B cell (primary cell): ENCODE measurements at regions not wholly inside any gene's neighbourhood (a gene's known extent, or its start where the extent isn't known, plus 50 kb on each side); places are given as distances from the start of the nearest gene placed in this dataset.

ENCODE experiments used
- EZH2 ChIP-seq: IDR thresholded peaks from 2 replicates; pipeline ENCODE4 v1.6.1; 2012; ENCODE audit warnings: borderline replicate concordance, low read depth, mild to moderate bottlenecking, moderate library complexity, low read length; ENCODE audit not compliant: insufficient read depth, poor library complexity, severe bottlenecking
- TF ChIP-seq, protein P1 (sequence below): fragments of 200-600 bp; IDR thresholded peaks from one replicate; pipeline ENCODE4 v1.8.0; 2022; ENCODE audit warnings: antibody characterized with exemption, mild to moderate bottlenecking

DNA sequence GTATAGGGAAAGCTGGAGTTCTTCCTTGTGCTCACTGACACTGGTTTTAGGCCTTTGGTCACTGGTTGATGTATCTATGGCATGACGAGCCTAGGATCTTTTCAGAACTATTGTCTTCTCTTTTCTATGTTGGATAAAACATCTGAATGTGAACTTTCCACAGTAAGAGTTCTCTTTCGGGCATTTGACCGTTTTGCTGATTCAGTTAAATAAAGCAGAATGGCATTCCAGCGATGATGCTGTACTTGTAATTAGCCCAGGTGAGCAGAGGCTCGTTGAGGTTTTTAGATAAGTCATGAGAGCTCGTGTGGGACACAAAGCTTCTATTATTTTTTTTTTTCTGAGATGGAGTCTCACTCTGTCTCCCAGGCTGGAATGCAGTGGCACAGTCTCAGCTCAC is 160.2 kb upstream of the DPP6 start:
- TF ChIP-seq, protein P1, sequence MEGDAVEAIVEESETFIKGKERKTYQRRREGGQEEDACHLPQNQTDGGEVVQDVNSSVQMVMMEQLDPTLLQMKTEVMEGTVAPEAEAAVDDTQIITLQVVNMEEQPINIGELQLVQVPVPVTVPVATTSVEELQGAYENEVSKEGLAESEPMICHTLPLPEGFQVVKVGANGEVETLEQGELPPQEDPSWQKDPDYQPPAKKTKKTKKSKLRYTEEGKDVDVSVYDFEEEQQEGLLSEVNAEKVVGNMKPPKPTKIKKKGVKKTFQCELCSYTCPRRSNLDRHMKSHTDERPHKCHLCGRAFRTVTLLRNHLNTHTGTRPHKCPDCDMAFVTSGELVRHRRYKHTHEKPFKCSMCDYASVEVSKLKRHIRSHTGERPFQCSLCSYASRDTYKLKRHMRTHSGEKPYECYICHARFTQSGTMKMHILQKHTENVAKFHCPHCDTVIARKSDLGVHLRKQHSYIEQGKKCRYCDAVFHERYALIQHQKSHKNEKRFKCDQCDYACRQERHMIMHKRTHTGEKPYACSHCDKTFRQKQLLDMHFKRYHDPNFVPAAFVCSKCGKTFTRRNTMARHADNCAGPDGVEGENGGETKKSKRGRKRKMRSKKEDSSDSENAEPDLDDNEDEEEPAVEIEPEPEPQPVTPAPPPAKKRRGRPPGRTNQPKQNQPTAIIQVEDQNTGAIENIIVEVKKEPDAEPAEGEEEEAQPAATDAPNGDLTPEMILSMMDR: no peak
- TF ChIP-seq EZH2: no peak
